NCI-H2029 treated with DMSO at 0.1 percent for 48 hours (cell line): ENCODE measurements at regions not wholly inside any gene's neighbourhood (a gene's known extent, or its start where the extent isn't known, plus 50 kb on each side); places are given as distances from the start of the nearest gene placed in this dataset.

ENCODE experiments used
- DNase-seq: peaks from one replicate; lab custom pipeline; 2025; lab: John Stamatoyannopoulos, UW

GRCh38 chr6:14918200-14918907 is 327.5 kb upstream of the JARID2 start:
- peak; percentile 46 for DNase-seq

GRCh38 chr6:14919038-14919670 is 326.7 kb upstream of the JARID2 start:
- no peak for DNase-seq

- no peak for DNase-seq
Observed at GRCh38 chr6:14920276-14920675, 325.6 kb upstream of the JARID2 start.

GRCh38 chr6:14921170-14921569 is 324.7 kb upstream of the JARID2 start:
- peak; percentile 60 for DNase-seq

- DNase-seq, result no peak
Observed at GRCh38 chr6:14921878-14922671, 323.8 kb upstream of the JARID2 start.

GRCh38 chr6:14922706-14923460 is 323.0 kb upstream of the JARID2 start:
- no peak for DNase-seq

GRCh38 chr6:14924126-14925024 is 321.5 kb upstream of the JARID2 start:
- DNase-seq, result peak; percentile 85

- DNase-seq, result no peak
Observed at GRCh38 chr6:14925025-14925698, 320.7 kb upstream of the JARID2 start.

- peak; percentile 45 for DNase-seq
Observed at GRCh38 chr6:14925699-14926026, 320.2 kb upstream of the JARID2 start.

GRCh38 chr6:14927398-14927797 is 318.5 kb upstream of the JARID2 start:
- peak; percentile 80 for DNase-seq

- no peak for DNase-seq
Observed at GRCh38 chr6:14929291-14929690, 316.6 kb upstream of the JARID2 start.

- DNase-seq, result no peak
Observed at GRCh38 chr6:14930366-14930989, 315.4 kb upstream of the JARID2 start.

GRCh38 chr6:14932485-14933182 is 313.2 kb upstream of the JARID2 start:
- no peak for DNase-seq

- DNase-seq, result no peak
Observed at GRCh38 chr6:14933183-14933544, 312.7 kb upstream of the JARID2 start.

GRCh38 chr6:14934013-14934412 is 311.9 kb upstream of the JARID2 start:
- DNase-seq, result no peak

GRCh38 chr6:14934844-14935243 is 311.0 kb upstream of the JARID2 start:
- no peak for DNase-seq

GRCh38 chr6:14936861-14937260 is 309.0 kb upstream of the JARID2 start:
- DNase-seq, result no peak

GRCh38 chr6:14943116-14943515 is 302.8 kb upstream of the JARID2 start:
- no peak for DNase-seq

- DNase-seq, result no peak
Observed at GRCh38 chr6:14944593-14944992, 301.3 kb upstream of the JARID2 start.
